SK-N-SH treated with all-trans-retinoic acid at 6 μM for 48 hours (cell line): ENCODE measurements at regions not wholly inside any gene's neighbourhood (a gene's known extent, or its start where the extent isn't known, plus 50 kb on each side); places are given as distances from the start of the nearest gene placed in this dataset.

Experiments used
- ARNTL ChIP-seq: fragments of 450-650 bp; formaldehyde crosslinking; IDR thresholded peaks from 2 replicates; pipeline ENCODE4 v1.5.0; 2020; ENCODE audit warnings: low read depth, mild to moderate bottlenecking, moderate library complexity, borderline replicate concordance
- BACH2 ChIP-seq: fragments of 250-450 bp; sonication (Bioruptor Pico); IDR thresholded peaks from 2 replicates; pipeline ENCODE4 v1.9.0; 2021; ENCODE audit warnings: mild to moderate bottlenecking, borderline replicate concordance
- CREB5 ChIP-seq: fragments of 250-450 bp; sonication (Bioruptor Pico); IDR thresholded peaks from 2 replicates; pipeline ENCODE4 v1.5.1; 2020; ENCODE audit warnings: low read depth, mild to moderate bottlenecking, moderate library complexity
- PATZ1 ChIP-seq: fragments of 250-450 bp; sonication (Bioruptor Pico); IDR thresholded peaks from 2 replicates; pipeline ENCODE4 v1.8.0; 2020; ENCODE audit warnings: mild to moderate bottlenecking, moderate library complexity, borderline replicate concordance
- POU6F1 ChIP-seq: fragments of 250-450 bp; sonication (Bioruptor Pico); IDR thresholded peaks from 2 replicates; pipeline ENCODE4 v1.8.0; 2021; ENCODE audit warnings: low read depth, mild to moderate bottlenecking, moderate library complexity, borderline replicate concordance
- ZFP30 ChIP-seq: fragments of 450-650 bp; formaldehyde crosslinking; IDR thresholded peaks from 2 replicates; pipeline ENCODE4 v1.5.0; 2022; ENCODE audit warnings: mild to moderate bottlenecking, moderate library complexity
- ZNF565 ChIP-seq: fragments of 450-650 bp; formaldehyde crosslinking; conservative IDR thresholded peaks from 2 replicates; pipeline ENCODE4 v1.5.0; 2020; ENCODE audit warnings: low read depth, mild to moderate bottlenecking, moderate library complexity

- TF ChIP-seq POU6F1 (CRISPR knock-in tag): no peak
- no peak for TF ChIP-seq ARNTL (CRISPR knock-in tag)
- no peak for TF ChIP-seq PATZ1 (CRISPR knock-in tag)
- no peak for TF ChIP-seq ZNF565 (CRISPR knock-in tag)
- no peak for TF ChIP-seq ZFP30 (CRISPR knock-in tag)
- no peak for TF ChIP-seq BACH2 (CRISPR knock-in tag)
- TF ChIP-seq CREB5 (CRISPR knock-in tag): no peak
Measured at GRCh38 chr4:12186526-12186925, 757.8 kb upstream of the HS3ST1 start.
